Epidermal melanocyte (primary cell): ENCODE measurements at regions not wholly inside any gene's neighbourhood (a gene's known extent, or its start where the extent isn't known, plus 50 kb on each side); places are given as distances from the start of the nearest gene placed in this dataset.
"Not testable (repeated sequence)": the region's sequence is repeated elsewhere in the genome, so short reads cannot be mapped to it uniquely, and the experiment has no call there.

Experiments
- DNase-seq: peaks from one replicate; pipeline ENCODE4 v3.0.0; 2011; ENCODE audit warnings: low spot score; ENCODE audit not compliant: insufficient read length

DNA sequence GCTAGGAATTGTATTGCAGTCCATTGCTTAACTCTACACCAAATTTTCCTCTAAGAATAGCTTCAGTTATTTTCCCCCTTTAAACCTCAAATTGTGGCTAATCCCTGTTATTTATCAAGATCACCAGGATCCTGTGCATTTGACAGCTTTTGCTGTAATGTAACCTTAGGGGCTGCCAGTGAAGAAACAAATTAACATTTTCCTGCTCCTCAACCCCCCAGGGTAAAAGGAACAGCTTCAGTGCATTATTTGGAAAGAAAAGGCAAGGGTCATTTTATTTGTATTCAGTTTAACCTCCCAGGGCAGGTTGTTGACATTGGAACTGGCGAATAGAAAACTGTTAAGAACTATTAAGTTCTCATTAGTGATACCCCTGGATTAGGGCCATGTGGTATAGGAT, 57.0 kb downstream of the PCDH20 start:
- DNase-seq: no peak

DNA sequence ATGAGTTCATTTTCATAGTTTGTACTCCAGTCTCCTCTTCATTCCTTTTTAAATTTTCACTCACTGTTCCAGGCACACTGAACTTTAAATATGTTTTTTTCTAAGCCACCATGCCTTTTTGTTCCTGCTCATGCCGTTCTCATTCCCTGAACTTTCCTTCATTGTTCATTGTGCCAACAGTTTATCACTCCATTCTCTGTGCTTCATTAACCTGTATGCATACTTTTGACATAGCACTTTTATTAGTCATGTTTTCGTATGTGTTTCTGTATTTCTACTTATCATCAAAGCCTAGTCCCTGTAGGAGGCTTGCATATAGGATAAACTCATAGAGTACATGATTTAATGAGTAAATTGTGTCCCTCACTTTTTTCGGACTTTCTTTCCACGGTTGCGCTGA, 65.3 kb downstream of the PCDH20 start:
- no peak for DNase-seq

DNA sequence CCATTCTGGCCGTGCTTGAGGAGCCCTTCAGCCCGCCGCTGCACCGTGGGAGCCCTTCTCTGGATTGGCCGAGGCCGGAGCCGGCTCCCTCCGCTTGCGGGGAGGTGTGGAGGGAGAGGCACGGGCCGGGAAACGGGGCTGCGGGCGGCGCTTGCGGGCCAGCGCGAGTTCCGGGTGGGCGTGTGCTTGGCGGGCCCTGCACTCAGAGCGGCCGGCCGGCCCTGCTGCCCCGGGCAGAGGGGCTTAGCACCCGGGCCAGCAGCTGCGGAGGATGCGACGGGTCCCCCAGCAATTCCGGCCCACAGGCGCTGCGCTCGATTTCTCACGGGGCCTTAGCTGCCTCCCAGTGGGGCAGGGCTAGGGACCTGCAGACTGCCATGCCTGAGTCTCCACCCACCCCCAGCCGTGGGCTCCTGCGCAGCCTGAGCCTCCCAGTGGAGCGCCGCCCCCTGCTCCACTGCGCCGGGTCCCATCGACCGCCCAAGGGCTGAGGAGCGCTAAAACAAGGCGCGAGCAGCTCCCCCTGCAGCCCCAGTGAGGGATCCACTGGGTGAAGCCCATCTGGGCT, 76.5 kb downstream of the PCDH20 start:
- no peak for DNase-seq

DNA sequence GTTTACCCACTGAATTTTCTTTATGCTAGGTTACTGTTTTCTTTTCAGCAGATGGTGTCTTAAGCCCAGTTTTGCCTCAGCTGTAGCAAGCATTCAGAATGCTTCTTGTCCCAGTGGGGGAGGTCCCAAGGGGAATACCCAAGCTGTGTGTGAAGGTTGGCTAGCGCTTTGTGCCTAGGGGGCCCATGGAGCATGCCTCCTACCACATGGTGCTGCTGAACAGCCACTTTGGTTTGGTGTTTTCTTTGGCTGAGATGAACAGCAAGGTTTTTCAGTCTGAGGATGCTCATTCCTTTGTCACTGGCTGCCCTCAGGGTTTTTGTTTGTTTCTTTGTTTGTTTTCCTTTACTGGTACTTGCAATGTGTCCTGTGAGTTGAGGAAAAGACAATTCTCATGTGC, 99.0 kb downstream of the PCDH20 start:
- no peak for DNase-seq

DNA sequence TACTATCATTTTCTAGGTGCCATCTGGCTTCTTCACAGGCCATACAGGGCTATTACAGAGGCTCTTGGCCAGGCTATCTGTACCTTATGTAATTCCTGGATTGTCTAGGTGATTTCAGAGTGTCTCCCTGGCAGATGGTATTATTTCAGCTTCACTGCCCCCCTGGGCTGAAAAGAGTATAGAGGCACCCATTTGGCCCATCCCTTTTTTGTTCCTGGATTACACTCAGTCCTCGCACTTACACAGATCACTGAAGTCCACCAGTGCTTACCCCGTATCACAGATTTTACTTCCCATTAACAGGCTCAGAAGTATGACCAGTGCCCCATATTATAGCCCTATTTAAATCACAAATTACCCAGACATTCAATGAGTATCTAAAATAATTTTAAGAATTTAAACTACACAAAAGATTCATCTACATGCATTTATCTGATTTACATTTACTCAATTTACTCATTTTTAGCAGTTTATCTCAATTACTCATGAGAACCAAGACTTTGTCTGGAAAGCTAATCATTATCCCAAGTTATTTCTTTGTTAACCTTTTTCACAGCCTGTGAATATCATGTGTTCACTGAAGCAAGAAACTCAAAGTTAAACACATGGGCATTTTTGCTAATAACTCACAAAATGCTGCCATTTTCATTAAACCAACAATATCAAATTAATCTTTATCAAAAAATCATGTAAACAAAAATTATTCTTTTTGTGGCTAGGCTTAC, 121.0 kb downstream of the PCDH20 start:
- no peak for DNase-seq

DNA sequence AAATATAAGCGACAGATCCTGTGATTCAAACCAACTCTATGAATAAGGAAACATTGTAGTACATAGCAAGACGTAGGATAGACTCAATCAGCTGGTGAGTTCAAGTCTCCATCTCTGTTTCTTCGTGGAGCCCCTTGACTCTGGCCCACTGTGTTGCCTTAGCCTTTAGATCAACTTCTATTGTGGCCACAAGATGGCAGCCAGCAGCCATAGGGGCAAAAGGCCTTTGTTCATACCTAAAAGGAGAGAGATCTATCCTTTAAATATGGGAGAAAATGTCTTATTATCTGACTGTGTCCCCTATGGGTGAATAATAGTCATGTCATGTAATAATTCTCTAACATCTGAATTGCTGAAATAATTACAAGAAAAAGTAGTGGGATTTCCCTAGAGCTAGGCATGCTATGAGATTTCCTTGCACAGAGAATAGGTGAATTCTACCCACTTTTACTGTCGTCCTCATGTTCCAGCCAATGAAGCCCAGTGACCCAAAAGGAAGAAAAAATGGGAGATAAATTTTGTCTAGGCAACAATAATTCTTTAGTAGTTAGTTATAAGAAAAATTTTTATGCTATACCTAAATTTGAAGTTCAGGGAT, 129.4 kb downstream of the PCDH20 start:
- no peak for DNase-seq

DNA sequence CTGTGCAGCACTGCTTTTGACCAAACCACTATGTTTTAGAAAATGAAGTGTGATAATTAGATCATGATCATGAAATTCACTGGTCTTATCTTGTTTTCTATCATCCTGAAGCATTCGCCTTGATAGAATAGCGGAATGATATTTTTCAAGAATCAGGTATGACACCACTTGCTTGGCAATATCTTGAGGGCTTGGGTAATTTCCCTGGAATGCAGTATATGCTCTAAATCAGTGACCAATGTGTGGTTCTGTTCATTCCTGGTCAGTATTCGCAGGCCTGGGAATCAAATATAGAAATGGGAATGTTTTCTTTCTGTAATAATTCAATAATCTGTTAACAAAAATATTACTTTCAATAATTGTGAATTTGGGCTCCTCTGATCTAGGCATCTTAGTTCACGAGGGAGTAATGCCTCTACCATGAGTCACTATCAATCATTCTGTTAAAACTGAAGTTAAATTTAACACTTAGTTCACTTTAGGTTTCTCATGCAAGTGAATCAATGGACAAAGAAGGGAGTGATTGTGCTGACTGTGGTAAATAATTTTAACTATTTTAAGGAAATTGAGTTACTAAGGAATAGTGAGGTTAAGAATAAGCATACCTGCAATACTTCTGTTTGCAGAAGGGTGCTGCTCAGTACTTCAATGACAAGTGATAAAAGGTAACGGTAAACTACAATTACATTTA, 137.9 kb downstream of the PCDH20 start:
- no peak for DNase-seq

DNA sequence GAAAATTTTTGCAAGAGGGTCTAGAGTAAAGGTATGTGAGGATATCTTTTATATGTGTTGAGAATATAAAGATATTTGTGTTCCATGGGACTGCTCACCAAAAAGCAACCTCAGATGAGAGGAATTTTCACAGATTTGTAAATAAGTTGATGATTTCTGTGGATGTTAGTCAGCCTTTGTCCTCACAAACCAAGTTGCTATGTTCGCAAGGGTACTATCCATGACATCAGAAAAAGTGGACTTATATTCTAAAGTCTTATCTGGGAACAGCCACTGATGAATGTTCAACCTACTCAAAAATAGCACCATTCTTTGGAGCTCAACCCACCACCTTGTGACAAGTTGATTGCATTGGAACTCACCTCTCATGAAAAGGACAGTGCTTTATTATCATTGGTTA, 138.6 kb downstream of the PCDH20 start:
- DNase-seq: no peak

- DNase-seq: no peak
Observed at GRCh38 chr13:61276401-61276800, 139.2 kb downstream of the PCDH20 start.

DNA sequence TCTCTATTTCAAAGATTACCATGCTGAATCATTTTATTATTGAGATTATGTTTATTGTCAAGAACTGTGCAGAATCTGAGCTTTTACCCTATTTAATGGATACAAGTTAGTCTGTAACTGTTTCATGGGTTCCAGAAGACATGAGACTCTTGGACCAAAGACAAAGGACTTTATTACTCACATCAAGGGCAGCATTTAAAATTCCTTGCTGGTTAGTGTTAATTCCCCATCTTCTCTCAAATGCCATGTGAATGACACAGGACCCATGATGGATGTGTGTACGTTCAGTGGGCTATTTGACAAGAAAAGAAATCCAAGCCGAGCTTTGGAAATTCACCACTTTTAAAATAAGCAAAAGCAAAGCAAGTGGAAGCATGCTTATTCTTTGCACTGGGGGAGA, 139.9 kb downstream of the PCDH20 start:
- DNase-seq: no peak

GRCh38 chr13:61275251-61275650, 140.4 kb downstream of the PCDH20 start:
- DNase-seq: no peak

GRCh38 chr13:61266896-61267295, 148.8 kb downstream of the PCDH20 start:
- DNase-seq: not testable (repeated sequence)

DNA sequence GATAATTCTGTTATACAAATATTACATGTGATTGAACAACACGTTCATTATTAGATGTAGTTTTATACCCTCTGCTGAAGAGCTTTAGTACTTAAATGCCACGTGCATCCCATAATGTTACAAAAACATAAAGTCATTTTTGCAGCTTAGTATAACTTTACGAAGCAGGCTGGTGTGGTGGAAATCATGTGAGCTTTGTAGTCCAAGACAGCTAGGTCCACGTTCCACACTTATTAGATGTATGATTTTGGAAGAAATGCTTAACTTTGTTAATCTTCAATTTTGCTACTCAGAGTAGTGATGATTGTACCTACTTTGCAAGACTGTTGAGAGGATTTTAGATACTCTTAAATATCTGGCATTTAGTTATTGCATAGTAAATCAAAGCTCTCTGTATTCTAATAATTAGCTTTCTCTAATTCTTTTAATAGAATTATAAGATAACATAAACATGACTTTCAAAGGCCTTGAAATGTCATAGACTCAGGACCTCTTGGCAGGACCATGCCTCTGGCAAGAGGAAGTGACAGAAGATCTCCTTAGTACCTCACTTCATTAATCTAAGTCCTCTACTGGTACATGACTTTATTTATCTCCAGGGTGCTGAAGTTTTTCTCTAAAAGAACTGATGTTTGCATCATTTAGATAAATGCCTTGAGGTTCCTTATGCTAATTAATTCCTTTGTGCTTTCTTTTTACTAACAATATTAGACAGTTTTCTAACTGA, 153.7 kb downstream of the PCDH20 start:
- no peak for DNase-seq

DNA sequence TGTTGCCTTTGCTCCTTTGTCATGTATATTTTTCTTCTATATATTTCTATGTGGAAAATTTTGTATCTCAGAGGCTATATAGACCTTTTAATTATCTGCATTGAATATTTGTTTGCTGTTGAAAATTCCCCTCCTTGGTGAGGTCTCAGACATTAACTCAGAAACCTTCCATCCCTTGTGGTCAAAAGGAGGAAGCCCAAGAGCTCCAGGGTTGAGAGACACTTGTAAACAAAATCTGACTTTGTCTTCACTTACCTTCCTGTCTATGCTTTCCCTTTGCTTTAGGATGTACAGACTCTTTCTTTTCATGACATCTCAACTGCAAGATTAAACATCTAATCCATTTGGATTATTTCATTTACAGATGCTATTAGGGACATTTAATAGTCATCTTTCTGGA, 157.5 kb downstream of the PCDH20 start:
- no peak for DNase-seq

DNA sequence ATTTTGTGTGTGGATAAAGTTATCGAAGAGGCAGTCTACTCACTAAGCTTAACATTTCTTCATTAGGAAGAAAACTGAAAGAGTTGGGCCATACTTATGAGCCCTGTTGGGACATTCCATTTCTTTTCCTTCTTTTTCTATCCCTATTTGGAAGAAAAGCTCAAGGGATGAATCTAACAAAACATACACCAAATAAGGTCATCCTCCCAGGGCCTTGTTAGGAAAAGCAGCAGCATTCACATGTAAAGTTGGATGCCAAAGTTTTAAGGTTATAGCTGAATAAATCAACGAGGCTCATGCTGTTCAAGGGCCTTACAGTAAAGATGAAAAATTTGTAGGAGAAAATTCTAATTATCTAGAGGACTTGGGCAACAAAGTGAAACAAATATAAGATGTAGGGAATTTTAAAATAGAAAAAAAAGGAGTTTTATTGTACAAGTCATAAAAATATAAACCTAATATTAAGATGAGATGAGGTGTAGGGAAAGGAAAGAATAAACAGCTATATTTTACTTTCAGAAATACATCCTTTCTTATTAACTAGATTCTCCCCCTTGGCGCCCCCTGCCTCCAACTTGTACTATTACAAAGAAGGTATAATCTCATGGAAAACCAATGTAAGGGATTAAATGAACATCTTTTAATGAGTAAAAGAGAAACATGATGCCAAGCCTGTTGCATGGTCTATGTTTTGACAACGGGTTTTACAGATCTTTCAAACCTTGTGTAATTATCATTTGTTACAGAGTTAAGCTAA, 160.4 kb downstream of the PCDH20 start:
- DNase-seq: no peak

GRCh38 chr13:61253105-61253877, 162.4 kb downstream of the PCDH20 start:
- no peak for DNase-seq

DNA sequence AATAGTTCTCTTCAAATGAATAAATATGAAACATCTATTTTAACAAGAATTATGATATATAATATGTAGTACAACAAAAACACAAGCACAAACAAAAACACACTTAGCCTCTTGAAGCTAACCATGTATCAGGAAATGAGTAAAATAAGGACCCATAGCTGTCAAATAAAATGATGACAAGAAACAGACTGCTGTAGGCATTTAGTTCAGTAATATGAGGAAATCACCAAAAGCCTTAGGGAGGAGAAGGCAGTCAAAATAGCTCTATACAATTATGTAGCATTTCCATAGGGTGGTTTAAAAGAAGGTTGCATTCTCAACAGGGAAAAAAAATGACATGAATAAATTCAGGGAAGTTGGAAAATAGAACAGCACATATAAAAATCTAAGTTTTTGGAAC, 163.4 kb downstream of the PCDH20 start:
- DNase-seq: no peak

DNA sequence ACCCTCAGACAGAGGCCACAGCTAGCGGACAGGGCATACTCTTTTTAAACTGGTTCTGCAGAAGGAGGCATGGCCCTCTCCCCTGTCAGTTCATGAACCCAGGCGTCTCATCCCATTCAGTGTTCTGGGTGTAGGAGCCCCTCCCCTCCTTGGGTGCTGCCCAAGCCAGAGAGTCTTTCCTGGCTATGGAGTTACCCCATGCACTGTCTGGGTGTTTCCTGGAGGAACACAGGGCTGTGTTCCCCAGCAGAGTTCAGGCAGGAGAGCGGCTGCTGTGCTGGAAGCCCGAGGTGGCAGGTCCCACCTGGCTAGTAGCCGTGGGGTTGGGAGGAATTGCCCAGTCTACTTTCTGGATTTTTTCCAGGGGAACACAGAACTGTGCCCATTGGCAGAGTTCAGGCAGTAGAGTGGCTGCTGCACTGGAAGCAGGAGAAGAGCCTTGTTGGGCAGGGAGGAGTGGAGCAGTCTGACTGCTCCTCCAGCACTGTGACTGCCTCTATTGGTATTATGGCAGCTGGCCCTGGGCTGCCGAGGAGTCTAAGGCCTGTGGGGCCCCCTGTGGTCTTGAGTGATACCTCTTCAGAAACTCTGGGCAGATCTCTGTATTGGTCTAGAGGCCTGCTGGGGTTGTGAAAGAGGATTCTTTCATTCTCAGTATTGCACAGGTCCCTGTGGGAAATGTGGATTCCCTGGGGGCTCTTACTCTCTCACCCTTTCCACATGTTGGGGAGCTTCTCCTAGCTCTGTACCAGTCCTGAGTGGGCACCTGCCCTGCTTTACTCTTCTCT, 168.3 kb downstream of the PCDH20 start:
- DNase-seq: no peak

- no peak for DNase-seq
Observed at GRCh38 chr13:61246351-61246750, 169.3 kb downstream of the PCDH20 start.
